ENCODE measurements at regions not wholly inside any gene's neighbourhood (a gene's known extent, or its start where the extent isn't known, plus 50 kb on each side); places are given as distances from the start of the nearest gene placed in this dataset.
"Not testable (repeated sequence)": the region's sequence is repeated elsewhere in the genome, so short reads cannot be mapped to it uniquely, and the experiment has no call there.

DNA sequence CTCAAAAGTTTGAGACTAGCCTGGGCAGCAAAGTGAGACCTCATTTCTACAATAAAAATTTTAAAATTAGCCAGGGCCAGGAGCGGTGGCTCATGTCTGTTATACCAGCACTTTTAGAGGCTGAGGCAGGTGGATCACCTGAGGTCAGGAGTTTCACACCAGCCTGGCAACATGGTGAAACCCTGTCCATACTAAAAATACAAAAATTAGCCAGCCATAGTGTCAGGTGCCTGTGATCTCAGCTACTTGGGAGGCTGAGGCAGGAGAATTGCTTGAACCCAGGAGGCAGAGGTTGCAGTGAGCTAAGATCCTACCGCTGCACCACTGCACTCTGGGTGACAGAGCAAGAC, 85.1 kb upstream of the MAP4 start:
- DNase-seq; H3K9me3 Mint-ChIP-seq; H3K4me1 ChIP-seq (ENCODE audit: control insufficient read depth, insufficient read depth, low read length, poor library complexity, severe bottlenecking); H3K4me3 Mint-ChIP-seq; H3K36me3 ChIP-seq (ENCODE audit: control insufficient read depth, insufficient read depth, low read length); H3K36me3 Mint-ChIP-seq; H3K4me1 Mint-ChIP-seq; H3K9me3 ChIP-seq (ENCODE audit: control insufficient read depth in 2 of 2, low read length in 2 of 2); ATAC-seq (ENCODE audit: low read depth in 2 of 2); H3K27ac Mint-ChIP-seq; H3K4me3 ChIP-seq (ENCODE audit: low read depth, low read length); H3K27me3 ChIP-seq (ENCODE audit: control insufficient read depth, insufficient read depth, low read length); H3K27ac ChIP-seq (ENCODE audit: insufficient read depth, low read length, poor library complexity, severe bottlenecking); H3K27me3 Mint-ChIP-seq: not testable (repeated sequence)

DNA sequence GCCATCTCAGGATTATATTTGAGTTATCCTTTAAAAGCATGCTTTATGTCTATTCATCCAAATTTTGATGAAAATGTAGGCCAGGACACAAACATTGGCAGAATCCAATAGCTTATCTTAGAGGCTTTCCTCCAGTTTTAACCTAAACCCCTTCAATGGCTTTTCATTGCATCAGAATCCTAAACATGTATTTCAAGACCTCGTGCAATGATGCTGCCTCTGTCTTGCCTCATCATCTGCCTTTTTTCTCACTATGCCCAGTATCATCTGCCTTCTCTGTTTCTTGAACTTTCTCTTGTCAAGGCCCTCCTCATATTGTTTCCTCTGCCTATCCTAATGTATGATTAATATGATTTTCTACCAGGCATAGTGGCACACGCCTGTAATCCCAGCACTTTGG, 76.1 kb upstream of the MAP4 start:
- Histone ChIP-seq H3K4me3 (ENCODE audit: low read depth, low read length) (no peak overlapping the region), H3K9me3 (ENCODE audit: control insufficient read depth in 2 of 2, low read length in 2 of 2) (no peaks in the 10 kb centered on the region), H3K27me3 (ENCODE audit: control insufficient read depth, insufficient read depth, low read length) (no peaks in the 10 kb centered on the region), H3K4me1 (ENCODE audit: control insufficient read depth, insufficient read depth, low read length, poor library complexity, severe bottlenecking) (peaks cover 18% of the 10 kb centered on the region), H3K27ac (ENCODE audit: insufficient read depth, low read length, poor library complexity, severe bottlenecking) (no peak overlapping the region), H3K36me3 (ENCODE audit: control insufficient read depth, insufficient read depth, low read length) (no peaks in the 10 kb centered on the region)
- Mint-ChIP-seq H3K4me1 (peaks cover 5 to 18% (median 12%) of the 10 kb centered on the region in 4 donors), H3K4me3 (peak overlapping the region in 1 of 4 donors; percentile 50), H3K36me3 (no peaks in the 10 kb centered on the region), H3K27ac (no peak overlapping the region), H3K27me3 (no peaks in the 10 kb centered on the region), H3K9me3 (peaks cover 0 to 2% (median 0%) of the 10 kb centered on the region in 7 donors)
- DNase-seq (no peak), ATAC-seq (ENCODE audit: low read depth in 2 of 2) (no peak)

GRCh38 chr3:48090166-48090939, 74.1 kb upstream of the MAP4 start:
- no peak for ATAC-seq (ENCODE audit: low read depth in 2 of 2)
- no peak overlapping the region for H3K4me3 ChIP-seq (ENCODE audit: low read depth, low read length)
- no peaks in the 10 kb centered on the region for H3K27me3 ChIP-seq (ENCODE audit: control insufficient read depth, insufficient read depth, low read length)
- Mint-ChIP-seq H3K27ac (peak overlapping the region in 1 of 3 donors; percentile 51), H3K27me3 (no peaks in the 10 kb centered on the region), H3K4me1 (peaks cover 7 to 26% (median 16%) of the 10 kb centered on the region in 4 donors), H3K9me3 (peaks cover 0 to 2% (median 0%) of the 10 kb centered on the region in 7 donors), H3K4me3 (peak overlapping the region; percentile 65 to 98 (median 98)), H3K36me3 (no peaks in the 10 kb centered on the region)
- H3K27ac ChIP-seq (ENCODE audit: insufficient read depth, low read length, poor library complexity, severe bottlenecking) = no peak overlapping the region
- DNase-seq = no peak
- H3K9me3 ChIP-seq (ENCODE audit: control insufficient read depth in 2 of 2, low read length in 2 of 2) = no peaks in the 10 kb centered on the region
- H3K4me1 ChIP-seq (ENCODE audit: control insufficient read depth, insufficient read depth, low read length, poor library complexity, severe bottlenecking) = peaks cover 26% of the 10 kb centered on the region
- H3K36me3 ChIP-seq (ENCODE audit: control insufficient read depth, insufficient read depth, low read length) = no peaks in the 10 kb centered on the region

DNA sequence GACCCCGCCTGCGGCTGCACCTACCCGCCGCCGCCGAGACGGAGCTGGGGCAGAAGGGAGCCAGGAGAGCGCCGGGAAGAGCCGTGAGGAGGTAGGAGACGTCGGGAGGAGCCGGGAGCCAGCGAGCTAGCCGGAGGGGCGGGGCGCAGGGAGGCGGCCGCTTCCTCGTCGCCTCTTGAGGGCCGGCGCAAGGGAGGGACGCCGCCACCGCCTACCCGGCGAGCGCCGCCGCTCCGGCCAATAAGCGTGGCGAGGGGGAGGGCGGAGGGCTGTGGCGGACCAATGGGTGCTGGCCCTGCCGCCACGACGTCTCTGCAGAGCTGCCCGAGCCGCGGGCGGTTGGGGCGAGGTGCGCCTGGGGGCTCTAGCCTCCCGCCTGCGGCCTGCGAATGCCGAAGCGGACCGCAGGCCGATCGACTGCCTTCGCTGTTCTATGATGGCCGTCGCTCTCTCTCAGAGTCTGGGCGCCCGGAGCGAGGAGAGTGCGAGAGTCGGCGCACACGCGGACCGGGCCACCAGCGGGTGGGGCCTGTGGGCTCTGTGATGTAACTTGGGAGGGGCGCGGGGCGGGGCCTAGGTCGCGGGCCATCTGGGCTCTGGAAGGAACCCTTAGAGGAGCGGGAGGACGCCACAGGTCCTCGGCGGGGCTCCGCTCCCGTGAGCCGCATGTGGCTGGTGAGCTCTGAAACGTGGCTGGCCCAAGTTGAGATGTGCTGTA, 72.7 kb upstream of the MAP4 start:
- Histone ChIP-seq H3K36me3 (ENCODE audit: control insufficient read depth, insufficient read depth, low read length) (no peaks in the 10 kb centered on the region), H3K27me3 (ENCODE audit: control insufficient read depth, insufficient read depth, low read length) (no peaks in the 10 kb centered on the region), H3K4me3 (ENCODE audit: low read depth, low read length) (peak overlapping the region; percentile 37), H3K4me1 (ENCODE audit: control insufficient read depth, insufficient read depth, low read length, poor library complexity, severe bottlenecking) (peaks cover 31% of the 10 kb centered on the region), H3K27ac (ENCODE audit: insufficient read depth, low read length, poor library complexity, severe bottlenecking) (peak overlapping the region; percentile 85), H3K9me3 (ENCODE audit: control insufficient read depth in 2 of 2, low read length in 2 of 2) (no peaks in the 10 kb centered on the region)
- peaks cover 7% of the 10 kb centered on the region for H3K36me3 Mint-ChIP-seq
- DNase-seq (peak; percentile 90 to 98 (median 95)), ATAC-seq (ENCODE audit: low read depth in 2 of 2) (peak; percentile 96 to 97)
- H3K9me3 Mint-ChIP-seq = peaks cover 0 to 2% (median 0%) of the 10 kb centered on the region in 7 donors
- no peaks in the 10 kb centered on the region for H3K27me3 Mint-ChIP-seq
- peak overlapping the region in 2 of 3 donors; percentile 97 to 98 for H3K27ac Mint-ChIP-seq
- peaks cover 18 to 35% (median 24%) of the 10 kb centered on the region in 4 donors for H3K4me1 Mint-ChIP-seq
- H3K4me3 Mint-ChIP-seq = peak overlapping the region; percentile 97 to 98 (median 98)

GRCh38 chr3:48088056-48088748, 72.0 kb upstream of the MAP4 start:
- peak overlapping the region; percentile 88 to 98 (median 91) for H3K27ac Mint-ChIP-seq
- no peaks in the 10 kb centered on the region for H3K27me3 Mint-ChIP-seq
- peak; percentile 8 to 9 for ATAC-seq (ENCODE audit: low read depth in 2 of 2)
- Histone ChIP-seq H3K36me3 (ENCODE audit: control insufficient read depth, insufficient read depth, low read length) (no peaks in the 10 kb centered on the region), H3K9me3 (ENCODE audit: control insufficient read depth in 2 of 2, low read length in 2 of 2) (no peaks in the 10 kb centered on the region), H3K27ac (ENCODE audit: insufficient read depth, low read length, poor library complexity, severe bottlenecking) (peak overlapping the region; percentile 85), H3K27me3 (ENCODE audit: control insufficient read depth, insufficient read depth, low read length) (no peaks in the 10 kb centered on the region), H3K4me1 (ENCODE audit: control insufficient read depth, insufficient read depth, low read length, poor library complexity, severe bottlenecking) (peaks cover 31% of the 10 kb centered on the region), H3K4me3 (ENCODE audit: low read depth, low read length) (peak overlapping the region; percentile 86)
- H3K4me1 Mint-ChIP-seq = peaks cover 18 to 35% (median 24%) of the 10 kb centered on the region in 4 donors
- H3K9me3 Mint-ChIP-seq = peaks cover 0 to 2% (median 0%) of the 10 kb centered on the region in 7 donors
- H3K36me3 Mint-ChIP-seq = peaks cover 7% of the 10 kb centered on the region
- peak in 1 of 3 donors; percentile 4 for DNase-seq
- peak overlapping the region; percentile 97 to 98 (median 98) for H3K4me3 Mint-ChIP-seq

GRCh38 chr3:48086705-48087104, 70.5 kb upstream of the MAP4 start:
- no peaks in the 10 kb centered on the region for H3K36me3 ChIP-seq (ENCODE audit: control insufficient read depth, insufficient read depth, low read length)
- peak overlapping the region; percentile 86 for H3K4me3 ChIP-seq (ENCODE audit: low read depth, low read length)
- H3K9me3 Mint-ChIP-seq = peaks cover 0 to 2% (median 0%) of the 10 kb centered on the region in 7 donors
- H3K27me3 Mint-ChIP-seq = no peaks in the 10 kb centered on the region
- H3K27me3 ChIP-seq (ENCODE audit: control insufficient read depth, insufficient read depth, low read length) = no peaks in the 10 kb centered on the region
- no peaks in the 10 kb centered on the region for H3K9me3 ChIP-seq (ENCODE audit: control insufficient read depth in 2 of 2, low read length in 2 of 2)
- peak overlapping the region; percentile 85 for H3K27ac ChIP-seq (ENCODE audit: insufficient read depth, low read length, poor library complexity, severe bottlenecking)
- ATAC-seq (ENCODE audit: low read depth in 2 of 2) (no peak), DNase-seq (no peak)
- H3K4me1 ChIP-seq (ENCODE audit: control insufficient read depth, insufficient read depth, low read length, poor library complexity, severe bottlenecking) = peaks cover 31% of the 10 kb centered on the region
- H3K4me1 Mint-ChIP-seq = peaks cover 24 to 40% (median 32%) of the 10 kb centered on the region in 4 donors
- H3K36me3 Mint-ChIP-seq = peaks cover 7% of the 10 kb centered on the region
- H3K27ac Mint-ChIP-seq = peak overlapping the region in 1 of 3 donors; percentile 91
- H3K4me3 Mint-ChIP-seq = peak overlapping the region; percentile 97 to 98 (median 98)

DNA sequence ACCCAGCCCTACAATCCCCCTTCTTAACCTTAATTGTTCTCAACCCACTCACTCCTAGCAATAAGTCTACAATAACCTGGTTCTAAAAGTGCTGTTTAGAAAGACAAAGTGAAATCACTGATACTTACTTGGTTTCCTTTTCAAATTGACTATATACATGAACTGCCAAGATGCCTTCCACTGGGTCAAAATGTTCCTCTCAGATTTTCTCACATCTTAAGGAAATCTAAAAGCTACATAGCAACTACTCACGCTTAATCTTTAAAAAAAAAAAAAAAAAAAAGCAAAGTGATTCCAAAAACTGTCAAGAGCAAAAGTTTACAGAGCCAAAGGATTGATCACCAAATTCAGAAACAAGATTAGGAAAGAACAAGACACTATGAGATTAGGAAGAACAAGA, 68.7 kb upstream of the MAP4 start:
- Histone ChIP-seq H3K9me3 (ENCODE audit: control insufficient read depth in 2 of 2, low read length in 2 of 2) (no peaks in the 10 kb centered on the region), H3K4me3 (ENCODE audit: low read depth, low read length) (no peak overlapping the region), H3K27me3 (ENCODE audit: control insufficient read depth, insufficient read depth, low read length) (no peaks in the 10 kb centered on the region), H3K4me1 (ENCODE audit: control insufficient read depth, insufficient read depth, low read length, poor library complexity, severe bottlenecking) (peaks cover 31% of the 10 kb centered on the region), H3K36me3 (ENCODE audit: control insufficient read depth, insufficient read depth, low read length) (no peaks in the 10 kb centered on the region), H3K27ac (ENCODE audit: insufficient read depth, low read length, poor library complexity, severe bottlenecking) (no peak overlapping the region)
- DNase-seq = no peak
- Mint-ChIP-seq H3K36me3 (peaks cover 7% of the 10 kb centered on the region), H3K27me3 (no peaks in the 10 kb centered on the region), H3K4me3 (peak overlapping the region in 2 of 4 donors; percentile 43 to 62), H3K9me3 (no peaks in the 10 kb centered on the region), H3K27ac (peak overlapping the region in 2 of 3 donors; percentile 0 to 34), H3K4me1 (peaks cover 26 to 45% (median 34%) of the 10 kb centered on the region in 4 donors)
- ATAC-seq (ENCODE audit: low read depth in 2 of 2) = no peak

Data from CD4-positive, CD25-positive, alpha-beta regulatory T cell (primary cell).